Stimulated activated CD4-positive, alpha-beta T cell treated with anti-CD3 and anti-CD28 coated beads, Interleukin-15, amount 100 ng/mL, for 48 hours (primary cell): ENCODE measurements at regions not wholly inside any gene's neighbourhood (a gene's known extent, or its start where the extent isn't known, plus 50 kb on each side); places are given as distances from the start of the nearest gene placed in this dataset.
"Not testable (repeated sequence)": the region's sequence is repeated elsewhere in the genome, so short reads cannot be mapped to it uniquely, and the experiment has no call there.

Source experiments
- DNase-seq, 2 donors: peaks; one replicate each; pipeline ENCODE4 v3.0.0-alpha.2; 2020; ENCODE audit warnings: low read depth in 2 of 2

- DNase-seq: no peak
Measured at GRCh38 chr6:92399911-92400310, 1019.4 kb downstream of the EPHA7 start.

DNA sequence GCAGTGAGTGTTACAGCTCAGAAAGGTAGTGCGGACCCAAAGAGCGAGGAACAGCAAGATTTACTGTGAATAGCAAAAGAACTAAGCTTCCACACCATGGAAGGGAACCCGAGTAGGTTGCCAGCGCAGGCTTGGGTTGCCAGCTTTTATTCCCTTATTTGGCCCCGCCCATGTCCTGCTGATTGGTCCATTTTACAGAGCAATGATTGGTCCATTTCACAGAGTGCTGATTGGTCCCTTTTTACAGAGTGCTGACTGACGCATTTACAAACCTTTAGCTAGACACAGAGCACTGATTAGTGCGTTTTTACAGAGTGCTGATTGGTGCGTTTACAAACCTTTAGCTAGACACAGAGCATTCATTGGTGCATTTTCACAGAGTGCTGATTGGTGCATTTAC lies 1030.7 kb downstream of the EPHA7 start:
- not testable (repeated sequence) for DNase-seq

GRCh38 chr6:92380803-92381601 lies 1038.4 kb downstream of the EPHA7 start:
- no peak for DNase-seq

DNA sequence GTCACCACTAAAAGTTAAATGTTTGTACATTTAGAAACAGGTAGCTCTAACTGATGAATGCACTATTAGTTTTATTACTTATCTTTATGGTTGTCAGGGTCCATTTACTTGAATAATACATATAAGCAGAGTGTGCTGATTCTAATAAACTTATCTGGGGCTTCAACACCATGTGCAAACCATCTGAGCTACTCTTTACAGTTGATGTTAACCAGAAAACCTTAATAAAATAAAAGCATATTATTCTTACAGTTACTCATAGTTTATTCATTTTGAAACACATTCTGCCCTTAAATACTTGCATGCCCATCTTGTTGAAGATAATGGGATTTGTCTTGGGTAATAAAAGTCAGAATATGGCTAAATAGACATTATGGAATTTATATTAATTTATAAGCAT lies 1042.2 kb downstream of the EPHA7 start:
- DNase-seq: no peak

GRCh38 chr6:92376691-92377090 lies 1042.7 kb downstream of the EPHA7 start:
- no peak for DNase-seq

GRCh38 chr6:92371211-92372208 lies 1047.8 kb downstream of the EPHA7 start:
- DNase-seq: no peak

DNA sequence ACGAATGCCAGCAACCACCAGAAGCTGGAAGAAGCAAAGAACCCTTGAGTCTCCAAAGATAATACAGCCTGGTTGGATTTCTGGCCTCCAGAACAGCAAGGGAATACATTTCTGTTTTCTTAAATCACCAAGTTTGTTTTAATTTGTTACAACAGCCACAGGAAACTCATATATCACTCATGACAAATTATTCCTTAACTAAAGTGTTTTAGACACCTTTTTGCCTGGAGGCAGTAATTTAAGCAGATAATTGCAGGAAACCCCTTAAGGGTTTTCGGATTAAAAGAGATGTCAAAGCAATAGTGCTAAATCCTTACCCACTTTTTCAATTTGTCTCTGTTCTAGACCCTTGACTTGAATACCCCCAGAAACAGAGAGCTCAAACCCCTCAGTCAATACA lies 1050.0 kb downstream of the EPHA7 start:
- no peak for DNase-seq

GRCh38 chr6:92364948-92365541 lies 1054.3 kb downstream of the EPHA7 start:
- DNase-seq: no peak

DNA sequence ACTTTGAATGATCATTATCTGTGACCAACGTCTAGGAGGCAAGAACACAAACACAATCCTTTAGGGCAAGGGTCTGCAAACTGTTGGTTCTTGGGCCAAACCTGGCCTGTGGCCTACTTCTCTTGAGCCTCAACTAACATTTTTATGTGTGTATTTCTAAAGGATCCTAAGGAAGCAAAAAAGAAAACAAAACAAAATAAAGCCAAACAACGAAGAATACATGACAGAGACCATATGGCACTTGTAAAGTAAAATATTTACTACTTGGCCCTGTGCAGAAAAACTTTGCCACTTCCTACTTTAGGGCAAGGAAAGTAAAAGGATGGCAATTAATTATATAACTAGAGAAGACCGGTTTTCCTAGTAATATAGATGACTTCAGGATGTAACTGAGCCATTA lies 1056.2 kb downstream of the EPHA7 start:
- no peak for DNase-seq

DNA sequence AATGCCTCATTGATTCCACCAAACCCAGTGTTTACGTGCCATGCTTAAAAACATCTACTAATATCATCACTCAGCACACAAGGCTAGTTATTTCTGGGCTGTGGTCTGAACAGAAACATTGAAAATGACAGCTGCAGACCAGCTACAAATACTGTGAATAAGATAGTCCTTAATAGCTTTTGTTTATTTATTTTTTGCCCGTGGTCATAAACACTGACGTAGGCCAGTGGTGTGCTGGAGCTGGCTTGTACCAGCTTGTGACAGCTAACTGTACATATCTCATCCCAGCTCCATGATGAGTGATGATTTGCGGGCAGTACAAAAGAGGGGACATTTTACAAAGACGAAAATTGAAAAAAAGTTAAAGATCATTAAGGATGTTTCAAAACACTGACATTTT lies 1057.0 kb downstream of the EPHA7 start:
- no peak for DNase-seq

GRCh38 chr6:92361990-92362389 lies 1057.4 kb downstream of the EPHA7 start:
- no peak for DNase-seq

DNA sequence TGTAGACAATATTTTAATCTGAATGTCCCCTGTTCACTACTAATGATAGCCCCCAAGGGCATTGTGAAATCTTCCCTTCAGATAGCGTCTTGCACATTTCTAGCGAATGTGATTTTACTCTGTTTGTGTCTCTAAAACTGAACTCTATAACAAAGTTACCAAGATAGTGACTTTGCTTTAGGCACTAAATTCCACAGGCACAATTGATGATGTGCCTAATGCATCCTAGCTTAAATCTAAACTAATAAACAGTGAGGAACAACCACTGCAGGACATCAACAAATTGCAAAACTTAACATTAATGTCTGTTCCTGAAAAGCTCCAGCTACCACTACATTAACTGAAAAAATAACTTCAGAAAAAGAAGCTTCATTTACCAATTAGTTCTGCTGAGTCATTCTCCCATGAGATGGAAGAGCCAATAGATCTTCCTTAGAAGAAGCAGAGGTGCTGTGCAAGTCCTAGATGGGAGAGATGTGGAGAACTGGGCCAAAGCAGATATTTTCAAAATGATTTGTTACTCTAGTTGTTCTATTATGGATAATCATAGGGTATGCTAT lies 1065.0 kb downstream of the EPHA7 start:
- DNase-seq: no peak

DNA sequence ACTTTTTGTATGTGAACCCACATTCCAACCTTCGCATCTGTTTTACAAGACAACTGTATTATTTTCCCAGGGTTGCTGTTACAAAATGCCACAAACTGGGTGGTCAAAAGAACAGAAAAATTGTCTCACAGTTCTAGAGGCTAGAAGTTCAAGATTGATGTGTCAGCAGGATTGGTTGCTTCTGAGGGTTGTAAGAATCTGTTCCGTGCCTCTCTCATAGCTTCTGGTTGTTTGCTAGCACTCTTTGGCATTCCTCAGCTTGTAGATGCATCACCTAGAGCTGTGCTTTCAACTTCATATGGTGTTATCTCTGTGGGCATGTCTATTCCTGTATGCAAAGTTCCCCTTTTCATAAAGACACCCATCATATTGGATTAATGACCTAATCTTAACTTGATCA lies 1067.2 kb downstream of the EPHA7 start:
- DNase-seq: no peak

DNA sequence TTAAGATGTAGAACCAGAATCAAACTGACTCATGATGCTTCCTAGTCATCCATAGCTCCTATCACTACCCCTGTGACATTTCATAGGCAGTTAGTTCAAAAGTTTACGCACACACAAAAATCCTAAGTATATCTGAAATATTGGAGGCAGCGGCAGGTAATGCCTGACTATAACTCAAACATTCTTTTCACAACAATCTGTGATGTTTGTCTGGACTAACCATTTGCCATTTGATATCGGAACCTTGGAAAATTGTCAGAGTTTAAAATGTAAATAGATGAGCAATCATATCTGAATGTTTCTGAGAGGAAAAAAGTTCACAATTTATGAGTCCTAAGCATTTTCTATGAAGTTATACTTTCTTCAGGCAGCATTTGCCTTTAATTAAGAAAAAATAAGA lies 1078.2 kb downstream of the EPHA7 start:
- DNase-seq: no peak

DNA sequence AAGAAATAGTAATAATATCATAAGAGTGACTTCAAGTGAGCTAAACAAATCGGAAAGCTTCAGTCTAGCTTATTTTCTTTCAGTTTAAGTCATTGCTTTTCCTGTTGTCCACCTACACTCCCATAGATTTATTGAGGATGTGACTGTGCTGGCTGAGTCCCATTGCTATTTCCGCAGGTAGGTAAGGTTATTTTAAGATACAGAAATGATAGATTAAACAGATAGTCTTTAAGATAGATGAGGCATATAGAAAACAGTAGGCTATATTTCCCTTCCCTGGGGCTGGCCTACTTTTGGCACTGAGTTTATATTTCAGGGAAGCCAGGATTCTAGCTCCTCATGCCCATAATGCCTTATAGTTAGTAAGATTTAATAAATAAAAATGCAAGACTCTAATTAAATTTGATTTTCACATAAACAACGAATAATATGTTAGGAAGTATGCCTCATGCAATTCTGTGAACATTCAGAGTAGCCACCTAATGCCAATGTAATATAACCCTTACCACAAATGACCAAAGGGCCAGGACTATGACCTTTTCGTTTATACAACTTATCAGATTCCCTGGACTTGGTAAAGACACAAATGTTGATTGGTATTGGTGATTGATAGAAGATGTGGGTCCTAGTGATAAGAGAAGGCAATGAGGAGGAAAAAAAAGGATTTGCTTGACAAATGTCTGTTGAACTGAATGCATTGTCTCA lies 1079.3 kb downstream of the EPHA7 start:
- no peak for DNase-seq

DNA sequence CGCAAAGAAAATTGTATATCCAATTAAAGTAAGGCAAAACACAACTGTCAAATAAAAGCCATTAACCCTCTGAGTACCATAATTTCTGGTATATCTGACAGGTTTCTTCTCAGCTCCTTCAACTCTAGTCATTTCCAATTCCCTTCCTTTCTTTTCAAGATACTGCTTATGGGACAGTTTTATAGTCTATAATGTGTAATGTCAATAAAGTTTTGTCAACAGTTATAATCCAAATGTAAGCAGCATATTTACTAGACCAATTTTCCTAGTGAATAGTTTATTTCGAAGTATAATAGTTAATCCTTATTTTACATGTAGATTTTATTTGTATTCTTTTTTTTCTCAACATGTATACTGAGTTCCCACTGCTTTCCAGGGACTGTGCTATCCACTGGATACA lies 1081.8 kb downstream of the EPHA7 start:
- no peak for DNase-seq

GRCh38 chr6:92329208-92329847 lies 1090.0 kb downstream of the EPHA7 start:
- DNase-seq: no peak

GRCh38 chr6:92315312-92315711 lies 1104.0 kb downstream of the EPHA7 start:
- no peak for DNase-seq

DNA sequence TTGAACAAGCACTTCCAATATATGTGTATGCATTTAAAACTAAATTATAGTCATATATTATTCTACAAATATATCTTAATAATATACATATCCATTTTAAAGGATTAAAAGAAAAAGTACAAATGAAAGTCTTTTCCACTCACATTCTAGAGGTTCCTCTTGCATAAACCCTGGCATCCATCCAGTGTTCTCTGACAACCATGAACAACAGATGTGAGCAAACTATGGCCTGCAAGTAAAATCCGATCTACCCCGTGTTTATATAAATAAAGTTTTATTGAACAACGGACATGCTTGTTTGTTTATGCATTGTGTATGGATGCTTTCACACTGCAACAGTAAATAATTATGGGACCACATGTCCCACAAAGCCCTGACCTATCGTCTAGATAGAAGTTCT lies 1122.3 kb downstream of the EPHA7 start:
- DNase-seq: no peak

DNA sequence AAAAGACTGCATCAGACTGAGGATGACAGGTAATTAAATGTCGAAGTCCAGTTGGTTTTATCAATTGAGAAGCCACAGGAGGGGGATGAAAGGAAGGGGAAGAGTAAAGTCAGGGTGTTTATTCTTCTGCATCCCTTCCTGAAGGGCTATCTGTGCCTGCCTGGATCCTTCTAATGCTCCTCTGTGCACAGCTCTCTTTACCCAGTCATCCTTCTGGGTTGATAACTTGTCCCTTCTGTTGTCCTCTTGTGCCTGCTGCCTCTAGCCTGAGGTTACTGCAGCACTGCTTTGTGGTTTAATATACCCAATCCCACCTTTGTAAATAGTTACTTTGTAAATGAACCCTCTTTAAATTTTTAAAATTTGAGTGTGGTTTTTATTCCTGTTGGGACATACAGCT lies 1127.3 kb downstream of the EPHA7 start:
- DNase-seq: no peak

DNA sequence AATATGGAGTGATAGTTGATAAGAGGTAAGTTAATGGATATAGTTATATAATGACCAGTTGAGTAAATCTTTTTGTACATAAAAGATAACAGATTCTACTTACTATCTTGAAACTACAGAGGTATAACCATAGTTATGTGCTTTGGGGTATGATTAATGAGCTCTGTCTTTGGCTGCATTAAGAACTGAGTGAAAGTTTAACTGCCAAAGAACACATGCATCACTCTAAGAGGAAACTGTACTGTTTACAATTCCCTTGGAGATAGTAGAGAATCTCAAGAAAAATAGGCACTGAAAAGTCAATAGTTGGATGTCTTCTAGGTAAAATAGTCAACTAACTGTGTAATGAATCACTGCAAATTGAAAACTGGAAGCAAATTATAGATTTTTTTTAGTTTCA lies 1129.5 kb downstream of the EPHA7 start:
- DNase-seq: no peak
